Fibroblast of lung (primary cell): ENCODE measurements at regions not wholly inside any gene's neighbourhood (a gene's known extent, or its start where the extent isn't known, plus 50 kb on each side); places are given as distances from the start of the nearest gene placed in this dataset.

Experiments
- DNase-seq, 2 donors: peaks; one replicate each; pipeline versions ENCODE4 v3.0.0 to v3.0.0-alpha.2; 2010; ENCODE audit warnings: low read depth in 2 of 2
- H2AFZ ChIP-seq: 2 replicates; pipeline ENCODE4 v1.5.1; 2012; ENCODE audit warnings: low read length, control low read depth, inconsistent platforms
- H3K27ac ChIP-seq: 2 replicates; pipeline ENCODE4 v1.5.1; 2011; ENCODE audit warnings: low read length, control low read depth; ENCODE audit not compliant: insufficient read depth
- H3K27me3 ChIP-seq: 2 replicates; pipeline ENCODE4 v1.5.1; 2011; ENCODE audit warnings: mild to moderate bottlenecking, low read length; ENCODE audit not compliant: control insufficient read depth, insufficient read depth
- H3K36me3 ChIP-seq: 2 replicates; pipeline ENCODE4 v1.5.1; 2011; ENCODE audit warnings: low read length; ENCODE audit not compliant: control insufficient read depth, insufficient read depth
- H3K4me1 ChIP-seq: 2 replicates; pipeline ENCODE4 v1.5.1; 2011; ENCODE audit warnings: low read length; ENCODE audit not compliant: control insufficient read depth, insufficient read depth; ENCODE audit errors: extremely low read depth
- H3K4me2 ChIP-seq: 2 replicates; pipeline ENCODE4 v1.5.1; 2011; ENCODE audit warnings: low read length, control low read depth; ENCODE audit not compliant: insufficient read depth; ENCODE audit errors: extremely low read depth
- H3K4me3 ChIP-seq, 4 experiments: fragments of 200-600 bp in 1 of 4; sonication (generic) in 1 of 4; replicated peaks in 1 of 4; 2 replicates each; pipeline ENCODE4 v1.5.1; 2011 to 2016; ENCODE audit warnings: low read length in 4 of 4, low read depth in 3 of 4, mild to moderate bottlenecking in 3 of 4, control low read depth in 2 of 4, inconsistent platforms in 1 of 4, mixed read lengths in 1 of 4; ENCODE audit not compliant: insufficient read depth in 1 of 4; ENCODE audit errors: control extremely low read depth in 1 of 4
- H3K79me2 ChIP-seq: 2 replicates; pipeline ENCODE4 v1.5.1; 2012; ENCODE audit warnings: mild to moderate bottlenecking, low read length, inconsistent platforms; ENCODE audit not compliant: control insufficient read depth, insufficient read depth
- H3K9ac ChIP-seq: 2 replicates; pipeline ENCODE4 v1.5.1; 2011; ENCODE audit warnings: mild to moderate bottlenecking, low read length, control low read depth; ENCODE audit not compliant: insufficient read depth
- H3K9me3 ChIP-seq: 2 replicates; pipeline ENCODE4 v1.5.1; 2012; ENCODE audit warnings: low read depth, low read length; ENCODE audit not compliant: control insufficient read depth, insufficient read depth
- H4K20me1 ChIP-seq: 2 replicates; pipeline ENCODE4 v1.5.1; 2011; ENCODE audit warnings: low read length; ENCODE audit not compliant: control insufficient read depth, insufficient read depth; ENCODE audit errors: extremely low read depth
- EZH2 ChIP-seq: IDR thresholded peaks from 2 replicates; pipeline ENCODE4 v1.5.1; 2012; ENCODE audit warnings: low read length, control low read depth, mild to moderate bottlenecking; ENCODE audit errors: missing control alignments
- TF ChIP-seq, protein P1 (sequence below), 2 donors: IDR thresholded peaks in 1 of 2; conservative IDR thresholded peaks in 1 of 2; 1 replicate in 1 of 2; 2 replicates in 1 of 2; pipeline ENCODE4 v1.5.1; 2011 to 2012; ENCODE audit warnings: low read length in 2 of 2, control low read depth in 1 of 2, inconsistent platforms in 1 of 2, low read depth in 1 of 2, mild to moderate bottlenecking in 1 of 2

DNA sequence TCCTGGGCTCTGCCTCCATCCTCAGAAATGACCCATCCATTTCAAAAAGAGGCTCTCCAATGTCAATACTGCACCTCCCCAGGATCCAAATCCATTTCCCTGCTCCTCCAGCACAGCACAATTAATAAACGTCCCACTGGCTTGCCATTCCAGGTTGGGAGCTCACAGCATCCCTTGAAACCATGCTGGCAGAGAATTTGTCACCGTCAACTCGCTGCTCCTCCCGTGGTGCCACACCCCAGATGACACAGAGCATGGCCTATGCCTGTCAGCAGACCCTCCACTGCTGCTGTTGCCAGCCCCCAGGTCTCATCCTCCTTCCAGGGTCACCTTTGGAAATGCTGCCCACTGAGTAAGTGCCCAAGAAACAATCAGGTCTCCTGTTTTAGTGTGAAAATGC is 53.0 kb upstream of the UQCRFS1 start:
- no peaks in the 10 kb centered on the region for H4K20me1 ChIP-seq
- no peak for TF ChIP-seq EZH2
- TF ChIP-seq, protein P1, sequence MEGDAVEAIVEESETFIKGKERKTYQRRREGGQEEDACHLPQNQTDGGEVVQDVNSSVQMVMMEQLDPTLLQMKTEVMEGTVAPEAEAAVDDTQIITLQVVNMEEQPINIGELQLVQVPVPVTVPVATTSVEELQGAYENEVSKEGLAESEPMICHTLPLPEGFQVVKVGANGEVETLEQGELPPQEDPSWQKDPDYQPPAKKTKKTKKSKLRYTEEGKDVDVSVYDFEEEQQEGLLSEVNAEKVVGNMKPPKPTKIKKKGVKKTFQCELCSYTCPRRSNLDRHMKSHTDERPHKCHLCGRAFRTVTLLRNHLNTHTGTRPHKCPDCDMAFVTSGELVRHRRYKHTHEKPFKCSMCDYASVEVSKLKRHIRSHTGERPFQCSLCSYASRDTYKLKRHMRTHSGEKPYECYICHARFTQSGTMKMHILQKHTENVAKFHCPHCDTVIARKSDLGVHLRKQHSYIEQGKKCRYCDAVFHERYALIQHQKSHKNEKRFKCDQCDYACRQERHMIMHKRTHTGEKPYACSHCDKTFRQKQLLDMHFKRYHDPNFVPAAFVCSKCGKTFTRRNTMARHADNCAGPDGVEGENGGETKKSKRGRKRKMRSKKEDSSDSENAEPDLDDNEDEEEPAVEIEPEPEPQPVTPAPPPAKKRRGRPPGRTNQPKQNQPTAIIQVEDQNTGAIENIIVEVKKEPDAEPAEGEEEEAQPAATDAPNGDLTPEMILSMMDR (conservative IDR thresholded peaks at IDR 0.05 in 1 of 2, IDR thresholded peaks at IDR 0.05 in 1 of 2; ENCODE audit: low read depth in 1 of 2, low read length in 2 of 2) = no peak

DNA sequence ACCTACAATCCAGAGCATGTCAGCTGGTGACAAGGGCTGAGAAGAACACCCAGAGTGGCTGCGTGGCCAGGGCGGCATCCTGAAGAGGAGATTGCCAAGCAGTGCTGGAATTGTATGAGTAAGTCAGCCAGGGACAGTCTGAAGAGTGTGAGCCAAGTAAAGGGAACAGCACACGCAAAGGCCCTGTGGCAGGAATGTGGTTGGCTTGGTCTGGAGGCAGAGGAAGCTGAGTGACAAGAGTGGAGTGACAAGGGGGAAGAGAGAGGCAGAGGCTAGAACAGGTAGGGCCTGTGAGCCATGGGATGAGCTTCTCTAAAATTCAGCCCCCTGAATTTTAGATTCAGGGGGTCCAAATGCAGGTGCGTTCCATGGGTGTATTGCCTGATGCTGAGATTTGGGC is 53.7 kb upstream of the UQCRFS1 start:
- H3K79me2 ChIP-seq = no peaks in the 10 kb centered on the region
- no peaks in the 10 kb centered on the region for H3K9me3 ChIP-seq
- H3K36me3 ChIP-seq = no peaks in the 10 kb centered on the region
- H3K4me3 ChIP-seq = no peak overlapping the region
- no peak for DNase-seq
- H3K27ac ChIP-seq = no peak overlapping the region
- H3K9ac ChIP-seq = no peak overlapping the region
- no peaks in the 10 kb centered on the region for H3K4me1 ChIP-seq
- no peak overlapping the region for H3K4me2 ChIP-seq
- TF ChIP-seq, protein P1 (conservative IDR thresholded peaks at IDR 0.05 in 1 of 2, IDR thresholded peaks at IDR 0.05 in 1 of 2; ENCODE audit: low read depth in 1 of 2, low read length in 2 of 2) = no peak
- TF ChIP-seq EZH2 = no peak
- no peak overlapping the region for H2AFZ ChIP-seq
- no peaks in the 10 kb centered on the region for H3K27me3 ChIP-seq
- H4K20me1 ChIP-seq = no peaks in the 10 kb centered on the region

More for the DNA sequence above, 53.0 kb upstream of the UQCRFS1 start:
- no peaks in the 10 kb centered on the region for H3K9me3 ChIP-seq
- no peaks in the 10 kb centered on the region for H3K36me3 ChIP-seq
- H2AFZ ChIP-seq = no peak overlapping the region
- H3K4me1 ChIP-seq = no peaks in the 10 kb centered on the region
- H3K9ac ChIP-seq = no peak overlapping the region
- H3K79me2 ChIP-seq = no peaks in the 10 kb centered on the region
- H3K27me3 ChIP-seq = no peaks in the 10 kb centered on the region
- no peak overlapping the region for H3K4me2 ChIP-seq
- H3K27ac ChIP-seq = no peak overlapping the region
- H3K4me3 ChIP-seq = no peak overlapping the region
- no peak for DNase-seq

DNA sequence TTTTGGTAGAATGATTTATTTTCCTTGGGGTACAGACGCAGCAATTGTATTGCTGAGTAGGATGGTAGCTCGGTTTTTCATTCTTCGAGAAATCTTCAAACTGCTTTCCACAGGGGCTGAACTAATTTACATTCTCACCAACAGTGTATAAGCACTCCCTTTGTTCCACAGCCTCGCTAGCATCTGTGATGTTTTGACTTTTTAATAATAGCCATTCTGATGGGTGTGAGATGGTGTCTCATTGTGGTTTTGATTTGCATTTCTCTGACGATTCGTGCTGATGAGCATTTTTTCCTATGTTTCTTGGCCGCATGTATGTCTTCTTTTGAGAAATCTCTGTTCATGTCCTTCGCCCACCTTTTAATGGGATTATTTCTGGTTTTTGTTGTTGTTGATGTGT is 54.8 kb upstream of the UQCRFS1 start:
- H3K79me2 ChIP-seq = no peaks in the 10 kb centered on the region
- H3K4me2 ChIP-seq = no peak overlapping the region
- no peak overlapping the region for H2AFZ ChIP-seq
- no peaks in the 10 kb centered on the region for H3K36me3 ChIP-seq
- H3K27ac ChIP-seq = no peak overlapping the region
- H3K4me3 ChIP-seq = no peak overlapping the region
- no peak for DNase-seq
- no peak overlapping the region for H3K9ac ChIP-seq
- no peaks in the 10 kb centered on the region for H4K20me1 ChIP-seq
- TF ChIP-seq, protein P1 (conservative IDR thresholded peaks at IDR 0.05 in 1 of 2, IDR thresholded peaks at IDR 0.05 in 1 of 2; ENCODE audit: low read depth in 1 of 2, low read length in 2 of 2) = no peak
- no peak for TF ChIP-seq EZH2
- no peaks in the 10 kb centered on the region for H3K4me1 ChIP-seq
- no peaks in the 10 kb centered on the region for H3K9me3 ChIP-seq
- no peaks in the 10 kb centered on the region for H3K27me3 ChIP-seq
